ENCODE measurements at regions not wholly inside any gene's neighbourhood (a gene's known extent, or its start where the extent isn't known, plus 50 kb on each side); places are given as distances from the start of the nearest gene placed in this dataset.

DNA sequence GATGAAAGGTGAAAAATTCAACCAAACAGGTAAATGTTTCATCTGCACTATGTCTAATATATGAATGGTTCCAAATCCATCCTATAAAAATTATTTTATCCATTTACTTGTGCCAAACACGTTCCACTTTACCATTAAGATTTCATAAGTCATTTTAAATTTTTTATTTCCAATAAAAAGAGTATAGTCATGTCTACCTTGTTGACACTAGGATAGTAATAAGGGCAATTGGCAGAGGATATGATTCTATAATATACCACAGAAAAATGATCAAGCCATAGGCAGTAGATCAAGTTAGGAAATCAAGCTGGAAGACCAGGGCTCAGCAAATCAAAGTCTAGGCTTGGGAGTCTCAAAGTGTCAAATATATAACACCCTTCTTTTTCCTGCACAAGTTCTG is 384.3 kb downstream of the METTL4 start:
- intact Hi-C loops (cut with DNase I) = no loop called here
- DNase-seq = no peak

DNA sequence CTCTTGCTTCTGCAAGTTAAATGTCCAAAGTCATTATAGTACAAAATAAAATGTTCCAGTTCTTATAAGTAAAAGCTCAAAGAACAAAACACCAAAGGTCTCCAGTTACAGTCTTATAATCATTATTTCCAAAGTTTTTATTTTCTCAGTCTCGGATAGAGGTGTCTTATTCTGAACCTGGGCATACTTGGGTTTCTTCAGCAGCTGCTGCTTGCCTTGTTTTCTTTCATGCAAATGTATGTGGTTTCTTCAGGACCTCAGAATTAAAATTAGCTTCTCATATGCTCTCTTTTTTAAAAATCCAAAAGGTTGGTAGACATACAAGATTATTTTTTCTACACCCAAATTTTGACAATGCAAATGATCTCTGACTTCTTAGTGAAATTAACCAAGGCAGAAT is 383.0 kb downstream of the METTL4 start:
- DNase-seq = no peak
- intact Hi-C loops (cut with DNase I) = no loop called here

DNA sequence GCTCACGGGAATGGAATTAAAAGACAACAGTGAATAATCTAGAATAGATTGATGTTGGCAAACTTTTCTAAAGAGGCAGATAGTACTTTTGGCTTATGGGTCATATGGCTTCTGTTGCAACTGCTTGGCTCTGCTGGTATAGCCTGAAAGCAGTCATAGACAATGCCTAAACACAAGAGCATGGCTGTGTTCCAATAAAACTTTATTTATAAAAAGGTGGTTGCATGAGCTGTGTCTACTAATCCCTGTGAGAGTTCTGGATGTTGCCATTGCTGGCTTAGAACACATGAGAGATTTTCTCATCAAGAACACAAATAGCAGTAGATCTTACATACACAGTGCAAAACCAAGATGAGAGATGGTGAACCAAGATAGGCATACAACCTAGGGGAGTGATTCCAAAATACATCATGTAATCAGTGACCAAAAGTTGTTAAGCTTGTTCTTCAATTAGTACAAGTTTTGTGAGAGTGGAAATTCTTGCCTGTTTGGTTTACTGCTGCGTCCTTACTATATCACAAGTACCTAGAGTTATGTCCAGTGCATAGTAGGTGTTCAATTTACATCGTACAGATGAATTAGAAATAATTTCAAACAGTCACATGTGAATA is 380.0 kb downstream of the METTL4 start:
- intact Hi-C loops (cut with DNase I) = no loop called here
- no peak for DNase-seq

DNA sequence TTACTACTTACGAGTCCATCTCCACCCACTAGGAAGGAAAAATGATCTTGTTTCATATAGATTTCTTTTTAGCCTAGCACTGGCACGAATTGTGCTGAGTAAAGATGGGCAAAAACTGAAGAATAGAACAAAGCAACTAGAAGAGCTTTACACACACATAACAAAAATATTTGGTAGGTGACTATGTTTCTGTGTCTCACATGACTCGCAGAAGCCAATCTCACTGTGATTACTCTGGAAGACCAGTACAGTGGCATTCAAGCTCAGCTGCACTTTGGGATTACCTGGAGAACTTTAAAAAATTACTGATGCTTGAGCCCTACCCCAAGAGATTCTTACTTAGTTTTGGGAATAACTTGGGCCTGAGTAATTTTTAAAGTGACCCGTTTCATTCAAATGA is 378.7 kb downstream of the METTL4 start:
- DNase-seq = no peak
- intact Hi-C loops (cut with DNase I) = no loop called here

DNA sequence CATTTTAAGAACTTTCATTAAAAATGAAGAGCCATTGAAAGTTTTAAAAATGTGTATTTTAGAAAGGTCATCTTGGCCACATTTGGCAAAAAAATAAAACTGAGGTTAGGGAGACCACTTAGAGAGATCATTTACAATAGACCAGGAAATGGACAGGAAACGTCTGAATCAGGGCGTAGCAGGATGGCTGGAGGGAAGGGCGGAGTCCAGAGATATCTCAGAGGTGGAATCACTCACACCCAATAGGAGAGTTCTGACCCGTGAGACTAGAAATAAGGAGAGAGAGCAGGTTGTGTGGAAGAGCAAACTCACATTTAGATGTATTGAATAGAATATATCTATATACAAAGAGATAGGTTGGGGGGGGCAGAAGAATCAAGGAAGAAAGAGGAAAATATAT is 373.4 kb downstream of the METTL4 start:
- DNase-seq = no peak
- intact Hi-C loops (cut with DNase I) = no loop called here

DNA sequence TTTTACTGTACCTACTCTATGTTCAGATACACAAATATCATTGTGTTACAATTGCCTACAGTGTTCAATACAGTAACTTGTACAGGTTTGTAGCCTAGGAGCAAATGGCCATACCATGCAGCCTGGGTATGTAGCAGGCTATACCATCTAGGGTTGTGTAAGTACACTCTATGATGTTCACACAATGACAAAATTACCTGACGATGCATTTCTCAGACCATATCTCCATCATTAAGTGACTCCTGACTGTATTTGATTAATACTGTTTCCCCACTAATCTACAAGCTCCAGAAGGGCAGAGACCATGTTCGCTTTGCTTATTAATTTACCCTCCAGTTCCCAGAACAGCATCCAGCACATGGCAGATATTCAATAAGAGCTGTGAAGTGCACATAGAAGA is 372.2 kb downstream of the METTL4 start:
- intact Hi-C loops (cut with DNase I) = no loop called here

DNA sequence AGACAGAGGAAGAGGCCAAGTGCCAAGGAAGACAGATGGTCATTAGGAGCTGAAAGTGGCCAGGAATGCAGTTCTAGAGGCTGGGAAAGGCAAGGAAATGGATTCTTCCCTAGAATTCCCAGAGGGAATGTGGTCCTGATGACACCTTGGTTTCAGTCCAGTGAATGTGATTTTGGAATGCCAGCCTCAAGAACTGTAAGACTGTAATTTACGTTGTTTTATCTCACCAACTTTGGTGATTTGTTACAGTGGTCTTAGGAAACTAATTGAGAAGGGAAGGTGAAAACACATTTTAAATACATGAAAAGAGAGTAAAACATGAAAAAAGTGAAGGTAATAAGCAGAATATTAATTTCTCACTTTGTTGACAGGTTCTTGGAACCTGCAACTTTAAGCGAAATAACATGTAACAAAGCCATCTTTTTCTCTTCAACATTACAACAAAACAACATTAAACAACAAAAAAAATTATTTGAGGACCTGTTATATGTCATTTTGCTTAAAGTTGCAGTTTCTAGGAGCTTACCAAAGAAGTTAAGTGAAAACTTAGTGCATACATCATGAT is 370.2 kb downstream of the METTL4 start:
- no peak for DNase-seq
- intact Hi-C loops (cut with DNase I) = no loop called here

More for the DNA sequence above, 372.2 kb downstream of the METTL4 start:
- DNase-seq = no peak

DNA sequence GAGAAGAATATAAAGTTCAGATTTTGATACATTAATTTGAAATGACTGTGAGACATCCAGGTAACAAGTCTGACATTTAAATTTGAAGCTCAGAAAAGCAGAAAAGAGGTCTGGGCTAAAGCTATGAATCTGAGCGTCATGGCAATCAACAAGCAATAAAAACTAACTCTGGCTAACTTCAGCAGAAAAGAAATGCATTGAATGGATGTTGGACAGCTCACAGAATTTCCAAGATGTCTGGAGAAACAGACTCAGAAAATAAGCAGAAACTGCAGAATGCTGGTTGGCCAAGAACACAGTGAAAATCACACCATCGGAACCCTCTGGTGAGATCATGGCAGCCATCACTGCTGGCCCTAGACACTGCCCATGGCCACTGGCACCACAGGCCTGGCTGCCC is 366.6 kb downstream of the METTL4 start:
- intact Hi-C loops (cut with DNase I) = no loop called here
- DNase-seq = no peak

DNA sequence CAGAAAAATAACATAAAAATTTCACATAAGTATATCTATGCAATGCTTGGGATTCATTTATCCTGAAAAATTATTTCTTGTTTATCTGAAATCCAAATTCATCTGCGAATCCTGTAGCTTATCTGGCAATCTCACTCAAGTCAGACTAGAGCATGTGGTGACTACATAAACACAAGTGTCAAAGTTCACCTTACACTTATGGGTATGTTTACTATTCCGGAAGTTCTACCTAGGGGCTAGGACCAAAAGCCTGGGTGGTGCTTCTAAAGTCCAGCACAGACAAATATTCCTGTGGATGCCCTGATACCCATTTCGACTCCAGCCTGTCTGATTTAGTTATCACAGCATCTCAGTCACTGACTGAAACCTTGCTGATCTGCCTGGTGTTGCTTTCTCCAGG is 364.0 kb downstream of the METTL4 start:
- DNase-seq = no peak
- intact Hi-C loops (cut with DNase I) = no loop called here

DNA sequence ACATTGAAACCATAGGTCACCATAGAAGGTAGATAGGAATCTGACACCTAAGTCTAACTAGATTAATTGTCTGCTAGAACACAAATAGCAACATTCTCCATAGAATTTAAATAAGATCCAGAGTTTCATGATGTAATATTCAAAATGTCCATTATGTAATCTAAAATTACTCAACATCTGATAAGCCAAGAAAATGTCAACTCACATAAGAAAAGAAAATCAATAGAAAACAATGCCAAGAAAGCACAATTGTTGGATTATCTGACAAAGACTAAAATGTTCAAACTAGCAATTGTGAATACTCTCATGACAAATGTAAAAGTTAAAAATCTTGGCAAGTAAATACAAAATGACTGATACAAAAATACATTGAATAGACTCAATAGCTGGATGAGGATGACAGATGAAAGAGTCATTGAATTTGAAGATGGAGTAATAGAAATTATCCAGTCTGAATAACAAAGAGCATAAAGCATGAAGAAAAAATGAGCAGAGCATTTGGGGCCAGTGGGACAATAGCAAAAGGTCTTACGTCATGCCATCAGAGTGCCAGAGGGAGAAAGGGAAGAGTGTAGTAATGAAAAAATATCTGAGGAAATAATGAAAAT is 358.6 kb downstream of the METTL4 start:
- no peak for DNase-seq
- intact Hi-C loops (cut with DNase I) = no loop called here

DNA sequence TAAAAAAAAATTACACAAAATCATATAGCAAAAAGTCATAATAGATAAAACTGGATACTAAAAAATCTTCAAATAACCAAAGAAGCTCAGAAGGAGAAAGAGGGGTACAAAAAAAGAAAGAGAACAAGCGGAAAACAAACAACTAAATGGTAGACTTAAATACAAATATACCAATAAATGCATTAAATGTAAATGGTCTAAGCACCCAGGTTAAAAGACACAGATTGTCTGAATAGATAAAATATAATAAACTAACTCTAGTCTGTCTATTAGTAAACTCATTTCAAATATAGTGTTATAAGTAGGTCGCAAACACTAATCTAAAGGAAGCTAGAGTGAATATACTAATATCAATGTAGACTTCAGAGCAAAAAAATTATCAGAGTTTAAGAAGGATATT is 357.4 kb downstream of the METTL4 start:
- no peak for DNase-seq
- intact Hi-C loops (cut with DNase I) = no loop called here

DNA sequence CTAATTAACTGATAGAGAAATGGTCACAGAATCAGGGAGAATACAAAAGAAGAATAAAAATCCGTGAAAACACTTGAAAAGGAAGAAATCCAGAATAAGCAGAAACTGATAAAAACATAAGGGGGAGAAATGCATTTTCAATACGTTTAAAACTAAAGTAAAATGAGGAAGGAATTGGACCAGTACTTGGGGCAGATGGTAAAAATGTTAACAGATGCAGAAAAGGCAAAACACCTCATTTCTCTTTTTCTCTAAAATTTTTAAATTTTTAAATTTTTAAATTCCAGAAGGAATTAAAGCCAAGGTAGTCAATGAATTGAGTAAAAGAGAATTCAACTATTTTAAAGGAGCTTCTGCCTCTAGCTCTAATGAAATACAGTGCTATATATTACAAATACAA is 353.9 kb downstream of the METTL4 start:
- DNase-seq = no peak
- intact Hi-C loops (cut with DNase I) = no loop called here

DNA sequence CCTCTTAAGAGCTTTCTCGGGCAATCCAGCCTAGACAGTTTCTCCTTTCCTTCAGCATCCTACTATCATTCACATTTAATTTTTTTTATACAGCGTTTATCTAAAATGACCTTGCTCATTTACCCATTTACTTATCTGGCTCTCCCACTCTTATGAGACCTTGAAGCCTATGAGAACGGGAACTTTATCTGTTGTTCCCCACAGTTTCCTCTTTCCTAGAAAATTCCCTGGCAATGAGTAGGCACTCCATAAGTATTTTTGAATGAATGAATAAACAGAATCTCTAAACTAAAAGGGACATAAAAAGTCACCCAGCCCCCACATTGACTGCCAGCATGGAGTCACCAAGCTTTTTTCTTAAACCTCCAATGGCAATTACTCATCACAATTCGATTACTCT is 353.2 kb downstream of the METTL4 start:
- intact Hi-C loops (cut with DNase I) = no loop called here
- no peak for DNase-seq

DNA sequence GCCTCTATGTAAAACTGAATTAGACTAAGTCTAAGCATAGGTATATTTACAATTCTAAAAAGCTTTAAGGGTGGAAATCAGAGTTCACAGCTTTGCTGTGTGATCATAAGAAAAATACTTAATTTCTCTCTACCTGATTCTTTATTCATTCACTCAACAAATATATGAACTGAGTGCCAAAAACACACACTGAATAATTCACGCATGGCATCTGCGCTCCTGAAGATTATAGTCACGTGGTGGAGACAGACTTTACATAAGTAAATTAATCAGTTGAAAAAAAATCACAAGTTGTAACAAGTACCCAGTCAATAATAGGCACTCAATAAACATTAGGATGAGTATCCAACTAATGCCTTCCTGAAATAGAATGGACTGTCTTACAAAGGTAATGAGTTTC is 351.6 kb downstream of the METTL4 start:
- no peak for DNase-seq
- intact Hi-C loops (cut with DNase I) = no loop called here

DNA sequence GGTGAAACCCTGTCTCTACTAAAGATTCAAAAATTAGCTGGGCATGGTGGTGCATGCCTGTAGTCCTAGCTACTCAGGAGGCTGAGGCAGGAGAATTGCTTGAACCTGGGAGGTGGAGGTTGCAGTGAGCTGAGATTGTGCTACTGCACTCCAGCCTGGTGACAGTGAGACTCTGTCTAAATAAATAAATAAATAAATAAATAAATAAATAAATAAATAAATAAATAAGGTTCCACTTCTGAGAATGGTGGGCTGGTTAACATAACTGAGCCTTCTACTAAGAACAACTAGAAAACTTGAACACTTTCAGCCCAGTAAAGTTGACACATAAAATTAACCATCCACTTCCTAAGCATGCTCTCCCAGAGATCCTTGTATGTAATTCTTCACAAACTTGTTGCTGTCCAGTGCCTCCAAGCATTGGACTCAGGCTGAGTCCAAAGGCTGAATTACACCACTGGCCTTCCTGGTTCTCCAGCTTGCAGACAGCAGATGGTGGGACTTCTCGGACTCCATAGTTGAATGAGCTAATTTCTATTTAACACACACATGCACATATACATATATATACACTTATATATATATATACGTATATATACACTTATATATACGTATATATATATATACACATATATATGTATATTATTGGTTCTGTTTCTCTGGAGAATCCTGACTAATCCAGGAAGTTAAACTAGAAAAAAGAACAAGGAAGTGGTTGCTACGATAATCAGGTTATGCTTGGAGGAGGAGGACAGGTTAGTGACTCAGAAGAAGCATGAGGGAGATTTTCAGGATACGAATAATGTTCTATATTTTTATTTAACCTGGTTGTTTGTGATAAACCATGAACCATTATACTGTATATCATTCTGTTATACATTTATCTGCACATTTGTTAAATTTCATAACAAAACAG is 348.8 kb downstream of the METTL4 start:
- intact Hi-C loops (cut with DNase I) = no loop called here
- DNase-seq = no peak

DNA sequence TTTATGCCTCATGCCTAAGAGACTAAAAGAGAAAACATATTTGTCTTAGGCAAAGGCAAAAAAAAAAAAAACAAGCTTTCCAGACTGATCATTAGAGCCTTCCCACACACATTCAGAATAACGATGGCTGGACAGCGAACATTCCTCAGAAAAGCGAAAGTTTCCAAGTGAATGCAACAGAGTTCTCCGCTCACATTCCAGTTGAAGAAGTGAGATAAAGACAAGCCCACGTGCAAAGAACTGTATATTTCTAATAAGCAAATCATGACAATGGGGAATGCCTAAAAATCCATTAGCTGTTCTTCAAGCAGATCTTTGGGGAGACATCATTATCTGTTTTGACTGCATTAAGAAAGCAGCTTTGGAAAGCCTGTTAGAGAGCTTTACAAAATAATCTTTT is 347.9 kb downstream of the METTL4 start:
- no peak for DNase-seq
- intact Hi-C loops (cut with DNase I) = no loop called here

DNA sequence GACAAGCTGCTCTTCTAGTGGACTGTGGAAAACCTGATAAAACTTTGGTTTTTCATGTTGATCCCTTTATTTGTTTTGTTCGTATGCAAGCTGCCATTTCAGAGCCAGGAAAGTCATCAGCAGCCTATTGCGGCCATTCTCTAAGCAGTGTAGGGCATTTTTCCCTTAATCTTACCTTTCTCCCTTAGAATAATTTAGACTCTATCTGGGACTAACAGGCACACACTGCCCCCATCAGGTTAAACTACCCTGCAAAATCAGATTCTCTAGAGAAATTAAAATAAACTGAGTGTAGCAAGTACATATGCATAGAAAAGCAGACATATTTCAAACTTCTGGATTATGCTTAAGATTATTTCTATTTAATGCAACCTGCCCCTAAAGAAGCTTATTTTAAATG is 347.5 kb downstream of the METTL4 start:
- intact Hi-C loops (cut with DNase I) = no loop called here
- peak in 21 of 42 donors; percentile 3 to 51 (median 37) for DNase-seq

DNA sequence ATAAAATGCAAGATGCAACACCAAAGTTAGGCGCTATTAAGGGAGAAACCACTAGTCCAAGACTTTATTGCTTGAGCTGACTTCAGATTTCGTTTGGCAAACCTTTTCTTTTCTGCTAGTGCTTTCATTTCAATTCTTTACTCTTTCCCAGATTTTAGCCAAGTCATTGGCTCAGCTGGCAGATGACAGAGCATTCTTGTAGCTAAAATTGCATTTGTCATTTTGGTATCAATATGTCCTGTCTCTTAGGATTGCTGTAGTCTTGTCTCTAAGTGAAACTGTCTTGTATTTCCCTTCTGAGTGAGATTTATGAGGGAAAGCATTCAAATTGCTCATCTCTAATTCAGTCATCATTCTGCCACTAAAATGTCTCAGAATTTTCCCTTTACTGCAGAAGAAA is 335.1 kb downstream of the METTL4 start:
- DNase-seq = no peak
- intact Hi-C loops (cut with DNase I) = no loop called here

DNA sequence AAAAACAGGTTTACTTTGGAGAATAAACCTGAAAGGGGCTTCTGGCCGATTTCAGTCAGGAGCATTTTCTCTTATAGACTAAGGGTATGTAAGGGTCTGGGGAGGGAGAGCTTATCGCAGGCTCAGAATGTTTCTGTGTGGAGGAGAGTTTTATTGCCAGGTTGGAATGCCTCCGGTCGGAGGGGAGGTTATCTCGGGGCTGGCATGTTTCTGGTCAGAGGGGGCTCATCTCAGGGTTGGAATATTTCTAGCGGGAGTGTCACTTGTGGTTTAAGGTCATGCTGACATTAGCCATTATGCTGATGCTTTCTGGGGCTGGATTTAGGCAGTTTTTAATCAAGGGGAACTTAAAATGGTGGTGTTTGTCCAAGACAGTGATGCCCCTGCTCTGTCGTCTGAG is 333.6 kb downstream of the METTL4 start:
- intact Hi-C loops (cut with DNase I) = no loop called here
- DNase-seq = no peak

DNA sequence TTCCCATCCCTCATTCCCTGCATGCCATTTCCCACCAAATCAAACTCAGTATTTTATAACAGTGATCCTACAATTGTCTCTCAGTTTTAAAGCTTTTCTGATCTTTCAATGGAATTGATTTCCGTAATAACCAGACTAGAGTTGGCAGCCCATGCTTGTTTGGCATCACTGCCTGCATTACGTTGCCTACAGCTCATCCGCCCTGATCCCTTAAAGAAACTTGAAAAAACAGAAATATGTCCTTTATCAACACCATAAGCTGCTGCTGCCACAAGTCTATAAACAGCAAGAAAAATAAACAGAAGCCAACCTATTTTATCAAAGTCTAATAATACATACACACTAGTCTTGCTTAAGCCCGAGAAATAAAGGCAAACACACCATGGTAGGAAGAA is 331.0 kb downstream of the METTL4 start:
- intact Hi-C loops (cut with DNase I) = no loop called here
- DNase-seq = no peak

Measured in head of caudate nucleus (tissue), 42 donors.